Astrocyte (in vitro differentiated cells and primary cell): ENCODE measurements at regions not wholly inside any gene's neighbourhood (a gene's known extent, or its start where the extent isn't known, plus 50 kb on each side); places are given as distances from the start of the nearest gene placed in this dataset.

Source experiments
- DNase-seq: peaks from one replicate; pipeline ENCODE4 v3.0.0-alpha.2; 2010; ENCODE audit warnings: low read depth
- FAIRE-seq: peaks from 2 replicates; lab custom pipeline; 2011; peaks lifted over from hg19 to GRCh38; lab: Jason Lieb, UNC
- H2AFZ ChIP-seq: 2 replicates; pipeline ENCODE4 v1.6.0; 2012; ENCODE audit warnings: low read depth, low read length, inconsistent platforms
- H3K27ac ChIP-seq: 2 replicates; pipeline ENCODE4 v1.5.1; 2011; ENCODE audit warnings: low read depth, low read length, inconsistent platforms
- H3K27me3 ChIP-seq: 2 replicates; pipeline ENCODE4 v1.6.0; 2011; ENCODE audit warnings: low read length, inconsistent platforms; ENCODE audit not compliant: insufficient read depth
- H3K36me3 ChIP-seq: 2 replicates; pipeline ENCODE4 v1.5.1; 2011; ENCODE audit warnings: low read length, inconsistent platforms; ENCODE audit not compliant: insufficient read depth
- H3K4me1 ChIP-seq: 2 replicates; pipeline ENCODE4 v1.5.1; 2011; ENCODE audit warnings: low read length, inconsistent platforms; ENCODE audit not compliant: insufficient read depth
- H3K4me2 ChIP-seq: 2 replicates; pipeline ENCODE4 v1.6.0; 2012; ENCODE audit warnings: low read length, inconsistent platforms
- H3K4me3 ChIP-seq: 2 replicates; pipeline ENCODE4 v1.5.1; 2011; ENCODE audit warnings: low read depth, mild to moderate bottlenecking, low read length, inconsistent platforms; ENCODE audit not compliant: insufficient read depth
- H3K79me2 ChIP-seq: 2 replicates; pipeline ENCODE4 v1.6.0; 2012; ENCODE audit warnings: mild to moderate bottlenecking, low read length, inconsistent platforms; ENCODE audit not compliant: insufficient read depth
- H3K9ac ChIP-seq: 2 replicates; pipeline ENCODE4 v1.6.0; 2012; ENCODE audit warnings: mild to moderate bottlenecking, low read length, inconsistent platforms
- H3K9me3 ChIP-seq: 2 replicates; pipeline ENCODE4 v1.5.1; 2012; ENCODE audit warnings: low read depth, mild to moderate bottlenecking, low read length, inconsistent platforms; ENCODE audit not compliant: insufficient read depth
- H4K20me1 ChIP-seq: 2 replicates; pipeline ENCODE4 v1.6.0; 2012; ENCODE audit warnings: low read length, inconsistent platforms; ENCODE audit not compliant: insufficient read depth
- H3K27ac Mint-ChIP-seq: one replicate; pipeline ENCODE4 v1.8.0; 2021; ENCODE audit warnings: mild to moderate bottlenecking, mixed read lengths; ENCODE audit not compliant: unreplicated experiment
- H3K27me3 Mint-ChIP-seq: one replicate; pipeline ENCODE4 v1.8.0; 2021; ENCODE audit warnings: low read depth, mixed read lengths; ENCODE audit not compliant: unreplicated experiment
- H3K36me3 Mint-ChIP-seq: one replicate; pipeline ENCODE4 v1.8.0; 2021; ENCODE audit warnings: low read depth, mixed read lengths; ENCODE audit not compliant: unreplicated experiment
- H3K4me1 Mint-ChIP-seq: one replicate; pipeline ENCODE4 v1.8.0; 2021; ENCODE audit warnings: low read depth, mixed read lengths; ENCODE audit not compliant: unreplicated experiment
- H3K4me3 Mint-ChIP-seq: one replicate; pipeline ENCODE4 v1.8.0; 2021; ENCODE audit warnings: mild to moderate bottlenecking, moderate library complexity, mixed read lengths; ENCODE audit not compliant: unreplicated experiment
- H3K9me3 Mint-ChIP-seq: one replicate; pipeline ENCODE4 v1.8.0; 2021; ENCODE audit warnings: mild to moderate bottlenecking, mixed read lengths; ENCODE audit not compliant: unreplicated experiment
- EZH2 ChIP-seq: IDR thresholded peaks from 2 replicates; pipeline ENCODE4 v1.6.1; 2012; ENCODE audit warnings: mild to moderate bottlenecking, low read length, inconsistent platforms; ENCODE audit not compliant: insufficient read depth
- TF ChIP-seq, protein P1 (sequence below): IDR thresholded peaks from 2 replicates; pipeline ENCODE4 v1.5.1; 2011; ENCODE audit warnings: low read depth, mild to moderate bottlenecking, inconsistent platforms, low read length, moderate library complexity; ENCODE audit not compliant: insufficient read depth

DNA sequence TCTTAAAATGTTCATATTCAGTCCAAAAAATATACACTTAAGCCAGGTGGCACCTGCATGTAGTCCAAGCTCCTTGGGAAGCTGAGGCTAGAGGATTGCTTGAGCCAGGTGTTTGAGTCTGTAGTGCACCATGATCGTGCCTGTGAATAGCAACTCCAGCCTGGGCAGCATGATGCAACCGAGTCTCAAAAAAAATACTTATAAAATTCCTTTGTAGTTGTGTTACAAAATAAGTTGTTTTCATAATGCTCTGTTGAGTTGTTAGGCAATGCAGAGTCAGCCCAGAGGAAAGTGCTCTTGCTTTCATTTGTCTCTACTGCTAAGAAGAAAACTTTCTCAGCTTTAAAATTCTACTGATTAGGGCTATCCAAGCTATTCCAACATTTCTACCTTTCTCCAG is 442.8 kb upstream of the ARRDC4 start:
- Histone ChIP-seq H4K20me1 (no peaks in the 10 kb centered on the region), H3K36me3 (no peaks in the 10 kb centered on the region), H3K9me3 (no peaks in the 10 kb centered on the region), H2AFZ (no peak overlapping the region), H3K4me1 (no peaks in the 10 kb centered on the region), H3K4me2 (no peak overlapping the region), H3K9ac (no peak overlapping the region), H3K27ac (no peak overlapping the region), H3K79me2 (no peaks in the 10 kb centered on the region), H3K4me3 (no peak overlapping the region), H3K27me3 (no peaks in the 10 kb centered on the region)
- FAIRE-seq: no peak
- Mint-ChIP-seq H3K36me3 (no peaks in the 10 kb centered on the region), H3K4me3 (no peak overlapping the region), H3K27me3 (no peaks in the 10 kb centered on the region), H3K4me1 (peaks cover 4% of the 10 kb centered on the region), H3K9me3 (no peaks in the 10 kb centered on the region), H3K27ac (no peak overlapping the region)
- no peak for DNase-seq
- TF ChIP-seq, protein P1, sequence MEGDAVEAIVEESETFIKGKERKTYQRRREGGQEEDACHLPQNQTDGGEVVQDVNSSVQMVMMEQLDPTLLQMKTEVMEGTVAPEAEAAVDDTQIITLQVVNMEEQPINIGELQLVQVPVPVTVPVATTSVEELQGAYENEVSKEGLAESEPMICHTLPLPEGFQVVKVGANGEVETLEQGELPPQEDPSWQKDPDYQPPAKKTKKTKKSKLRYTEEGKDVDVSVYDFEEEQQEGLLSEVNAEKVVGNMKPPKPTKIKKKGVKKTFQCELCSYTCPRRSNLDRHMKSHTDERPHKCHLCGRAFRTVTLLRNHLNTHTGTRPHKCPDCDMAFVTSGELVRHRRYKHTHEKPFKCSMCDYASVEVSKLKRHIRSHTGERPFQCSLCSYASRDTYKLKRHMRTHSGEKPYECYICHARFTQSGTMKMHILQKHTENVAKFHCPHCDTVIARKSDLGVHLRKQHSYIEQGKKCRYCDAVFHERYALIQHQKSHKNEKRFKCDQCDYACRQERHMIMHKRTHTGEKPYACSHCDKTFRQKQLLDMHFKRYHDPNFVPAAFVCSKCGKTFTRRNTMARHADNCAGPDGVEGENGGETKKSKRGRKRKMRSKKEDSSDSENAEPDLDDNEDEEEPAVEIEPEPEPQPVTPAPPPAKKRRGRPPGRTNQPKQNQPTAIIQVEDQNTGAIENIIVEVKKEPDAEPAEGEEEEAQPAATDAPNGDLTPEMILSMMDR: no peak
- no peak for TF ChIP-seq EZH2

DNA sequence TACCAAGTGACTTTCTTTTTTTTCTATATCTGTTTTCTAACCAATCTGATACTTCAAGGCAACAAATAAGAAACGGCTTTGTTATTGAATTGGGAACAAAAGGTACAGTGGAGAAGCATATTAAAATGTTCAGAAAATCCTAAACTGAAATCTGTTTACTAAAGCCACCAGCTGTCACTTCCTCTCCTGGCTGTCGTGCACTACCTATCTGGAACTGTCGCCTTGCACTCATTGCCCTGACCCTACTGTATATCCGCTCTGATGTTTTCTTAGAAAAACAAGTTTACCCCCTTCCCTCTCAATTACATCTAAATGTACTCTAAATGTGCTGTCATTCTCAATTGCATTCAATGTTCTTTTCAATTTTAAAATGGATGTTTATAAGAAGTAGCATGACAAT is 439.8 kb upstream of the ARRDC4 start:
- H3K36me3 ChIP-seq: no peaks in the 10 kb centered on the region
- no peak for FAIRE-seq
- no peak overlapping the region for H3K4me2 ChIP-seq
- H3K79me2 ChIP-seq: no peaks in the 10 kb centered on the region
- no peak overlapping the region for H3K9ac ChIP-seq
- no peak overlapping the region for H3K27ac ChIP-seq
- no peaks in the 10 kb centered on the region for H3K27me3 Mint-ChIP-seq
- no peak overlapping the region for H3K4me3 Mint-ChIP-seq
- no peaks in the 10 kb centered on the region for H3K9me3 Mint-ChIP-seq
- H3K4me3 ChIP-seq: no peak overlapping the region
- H3K4me1 Mint-ChIP-seq: peaks cover 4% of the 10 kb centered on the region
- no peaks in the 10 kb centered on the region for H3K27me3 ChIP-seq
- no peaks in the 10 kb centered on the region for H4K20me1 ChIP-seq
- no peak for TF ChIP-seq EZH2
- TF ChIP-seq, protein P1: no peak
- H3K9me3 ChIP-seq: no peaks in the 10 kb centered on the region
- no peak overlapping the region for H3K27ac Mint-ChIP-seq
- no peak overlapping the region for H2AFZ ChIP-seq
- no peak for DNase-seq
- no peaks in the 10 kb centered on the region for H3K36me3 Mint-ChIP-seq
- no peaks in the 10 kb centered on the region for H3K4me1 ChIP-seq

DNA sequence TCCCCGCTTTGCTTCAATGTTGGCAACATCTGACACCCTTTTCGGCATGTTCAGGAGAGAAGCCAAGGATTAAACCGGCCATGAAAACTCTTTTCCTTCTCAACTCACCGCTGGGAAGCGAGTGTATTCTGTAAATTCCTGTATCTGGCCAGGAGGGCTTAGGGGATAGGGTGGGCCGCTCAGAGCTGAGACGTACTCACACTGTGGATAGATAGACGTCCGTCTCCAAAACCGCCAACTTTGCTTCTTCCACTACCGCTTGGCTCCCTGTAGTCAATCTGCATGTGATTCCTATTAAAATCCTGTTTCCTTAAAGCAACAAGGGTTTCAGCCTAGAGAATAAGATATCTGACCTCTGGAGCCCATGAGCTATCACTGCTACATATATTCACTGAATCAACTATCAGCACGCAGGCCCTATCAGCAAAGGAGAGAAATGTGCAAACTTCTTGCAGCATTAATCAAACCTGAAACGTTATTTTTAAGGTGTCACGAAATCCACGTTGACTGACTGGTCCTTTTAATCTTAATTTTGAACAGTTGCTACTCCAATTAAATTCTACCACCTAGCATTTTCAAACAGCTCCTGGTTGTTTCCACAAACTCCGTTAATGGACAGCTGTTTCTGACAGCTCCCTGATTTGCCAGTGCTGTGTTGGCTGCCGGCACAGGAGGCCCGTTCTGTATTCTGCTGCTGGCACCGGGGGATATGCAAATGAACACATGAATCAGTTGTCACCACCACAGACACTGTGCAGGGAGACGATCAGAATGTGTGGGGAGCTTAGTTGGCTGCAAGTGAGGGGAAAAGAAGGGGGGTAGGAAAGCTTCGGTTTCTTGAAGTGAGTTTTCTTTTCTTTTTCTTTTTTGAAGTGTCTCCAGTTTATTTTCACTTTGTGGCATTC is 438.9 kb upstream of the ARRDC4 start:
- Histone ChIP-seq H3K4me1 (no peaks in the 10 kb centered on the region), H3K79me2 (no peaks in the 10 kb centered on the region), H2AFZ (peak overlapping the region; percentile 64), H3K27me3 (no peaks in the 10 kb centered on the region), H4K20me1 (no peaks in the 10 kb centered on the region), H3K9ac (peak overlapping the region; percentile 45), H3K27ac (no peak overlapping the region), H3K36me3 (no peaks in the 10 kb centered on the region), H3K9me3 (no peaks in the 10 kb centered on the region), H3K4me3 (peak overlapping the region; percentile 60), H3K4me2 (peak overlapping the region; percentile 83)
- H3K4me3 Mint-ChIP-seq: no peak overlapping the region
- no peak overlapping the region for H3K27ac Mint-ChIP-seq
- H3K9me3 Mint-ChIP-seq: no peaks in the 10 kb centered on the region
- peak; percentile 11 for DNase-seq
- no peak for TF ChIP-seq EZH2
- TF ChIP-seq, protein P1: no peak
- H3K4me1 Mint-ChIP-seq: peaks cover 4% of the 10 kb centered on the region
- H3K36me3 Mint-ChIP-seq: no peaks in the 10 kb centered on the region
- H3K27me3 Mint-ChIP-seq: no peaks in the 10 kb centered on the region
- FAIRE-seq: no peak
